ENCODE measurements at regions not wholly inside any gene's neighbourhood (a gene's known extent, or its start where the extent isn't known, plus 50 kb on each side); places are given as distances from the start of the nearest gene placed in this dataset.

DNA sequence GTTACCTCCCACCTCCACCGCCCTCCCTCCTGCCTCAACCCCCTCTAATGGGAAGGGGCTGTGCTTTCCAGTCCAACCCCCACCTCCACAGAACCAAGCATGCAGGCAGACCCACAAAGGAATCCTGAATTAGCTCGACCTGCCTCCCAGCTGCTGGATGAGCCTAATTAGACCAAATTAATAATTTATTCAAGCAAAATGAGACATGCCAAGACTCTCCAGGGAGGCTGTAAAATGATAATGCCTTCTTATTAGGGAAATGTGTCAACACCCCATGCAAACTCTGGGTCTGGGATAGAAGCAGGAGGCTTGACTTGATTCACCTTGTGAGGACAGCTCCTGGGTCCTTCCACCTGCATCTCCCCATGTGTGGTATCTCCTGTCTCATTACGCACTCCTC is 59.4 kb upstream of the HMGXB4 start (continued):
- TF ChIP-seq, protein P1, sequence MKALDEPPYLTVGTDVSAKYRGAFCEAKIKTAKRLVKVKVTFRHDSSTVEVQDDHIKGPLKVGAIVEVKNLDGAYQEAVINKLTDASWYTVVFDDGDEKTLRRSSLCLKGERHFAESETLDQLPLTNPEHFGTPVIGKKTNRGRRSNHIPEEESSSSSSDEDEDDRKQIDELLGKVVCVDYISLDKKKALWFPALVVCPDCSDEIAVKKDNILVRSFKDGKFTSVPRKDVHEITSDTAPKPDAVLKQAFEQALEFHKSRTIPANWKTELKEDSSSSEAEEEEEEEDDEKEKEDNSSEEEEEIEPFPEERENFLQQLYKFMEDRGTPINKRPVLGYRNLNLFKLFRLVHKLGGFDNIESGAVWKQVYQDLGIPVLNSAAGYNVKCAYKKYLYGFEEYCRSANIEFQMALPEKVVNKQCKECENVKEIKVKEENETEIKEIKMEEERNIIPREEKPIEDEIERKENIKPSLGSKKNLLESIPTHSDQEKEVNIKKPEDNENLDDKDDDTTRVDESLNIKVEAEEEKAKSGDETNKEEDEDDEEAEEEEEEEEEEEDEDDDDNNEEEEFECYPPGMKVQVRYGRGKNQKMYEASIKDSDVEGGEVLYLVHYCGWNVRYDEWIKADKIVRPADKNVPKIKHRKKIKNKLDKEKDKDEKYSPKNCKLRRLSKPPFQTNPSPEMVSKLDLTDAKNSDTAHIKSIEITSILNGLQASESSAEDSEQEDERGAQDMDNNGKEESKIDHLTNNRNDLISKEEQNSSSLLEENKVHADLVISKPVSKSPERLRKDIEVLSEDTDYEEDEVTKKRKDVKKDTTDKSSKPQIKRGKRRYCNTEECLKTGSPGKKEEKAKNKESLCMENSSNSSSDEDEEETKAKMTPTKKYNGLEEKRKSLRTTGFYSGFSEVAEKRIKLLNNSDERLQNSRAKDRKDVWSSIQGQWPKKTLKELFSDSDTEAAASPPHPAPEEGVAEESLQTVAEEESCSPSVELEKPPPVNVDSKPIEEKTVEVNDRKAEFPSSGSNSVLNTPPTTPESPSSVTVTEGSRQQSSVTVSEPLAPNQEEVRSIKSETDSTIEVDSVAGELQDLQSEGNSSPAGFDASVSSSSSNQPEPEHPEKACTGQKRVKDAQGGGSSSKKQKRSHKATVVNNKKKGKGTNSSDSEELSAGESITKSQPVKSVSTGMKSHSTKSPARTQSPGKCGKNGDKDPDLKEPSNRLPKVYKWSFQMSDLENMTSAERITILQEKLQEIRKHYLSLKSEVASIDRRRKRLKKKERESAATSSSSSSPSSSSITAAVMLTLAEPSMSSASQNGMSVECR (CRISPR knock-in tag; IDR thresholded peaks at IDR 0.05), result no peak
- TF ChIP-seq TARDBP (IDR thresholded peaks at IDR 0.05) (no peak), ARHGAP35 (IDR thresholded peaks at IDR 0.05; ENCODE audit: partially characterized antibody) (no peak), CTBP1 (IDR thresholded peaks at IDR 0.05; ENCODE audit: borderline replicate concordance) (no peak), GTF2F1 (IDR thresholded peaks at IDR 0.05; ENCODE audit: low read depth, low read length) (no peak)
- TF ChIP-seq, protein P2, sequence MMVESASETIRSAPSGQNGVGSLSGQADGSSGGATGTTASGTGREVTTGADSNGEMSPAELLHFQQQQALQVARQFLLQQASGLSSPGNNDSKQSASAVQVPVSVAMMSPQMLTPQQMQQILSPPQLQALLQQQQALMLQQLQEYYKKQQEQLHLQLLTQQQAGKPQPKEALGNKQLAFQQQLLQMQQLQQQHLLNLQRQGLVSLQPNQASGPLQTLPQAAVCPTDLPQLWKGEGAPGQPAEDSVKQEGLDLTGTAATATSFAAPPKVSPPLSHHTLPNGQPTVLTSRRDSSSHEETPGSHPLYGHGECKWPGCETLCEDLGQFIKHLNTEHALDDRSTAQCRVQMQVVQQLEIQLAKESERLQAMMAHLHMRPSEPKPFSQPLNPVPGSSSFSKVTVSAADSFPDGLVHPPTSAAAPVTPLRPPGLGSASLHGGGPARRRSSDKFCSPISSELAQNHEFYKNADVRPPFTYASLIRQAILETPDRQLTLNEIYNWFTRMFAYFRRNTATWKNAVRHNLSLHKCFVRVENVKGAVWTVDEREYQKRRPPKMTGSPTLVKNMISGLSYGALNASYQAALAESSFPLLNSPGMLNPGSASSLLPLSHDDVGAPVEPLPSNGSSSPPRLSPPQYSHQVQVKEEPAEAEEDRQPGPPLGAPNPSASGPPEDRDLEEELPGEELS (CRISPR knock-in tag; IDR thresholded peaks at IDR 0.05; ENCODE audit: borderline replicate concordance), result no peak
